GM19452 (cell line): ENCODE measurements at regions not wholly inside any gene's neighbourhood (a gene's known extent, or its start where the extent isn't known, plus 50 kb on each side); places are given as distances from the start of the nearest gene placed in this dataset.

Source experiments
- ATAC-seq: cut with Tn5 transposase; IDR thresholded peaks from one replicate; pipeline ENCODE4 v1.9.1; 2021; ENCODE audit not compliant: unreplicated experiment

GRCh38 chr15:36498916-36499315 lies 80.5 kb upstream of the CDIN1 start:
- no peak for ATAC-seq

- no peak for ATAC-seq
Measured at GRCh38 chr15:36499412-36500389, 79.7 kb upstream of the CDIN1 start.

GRCh38 chr15:36501063-36501678 lies 78.3 kb upstream of the CDIN1 start:
- ATAC-seq: peak; percentile 74

GRCh38 chr15:36502509-36502908 lies 76.9 kb upstream of the CDIN1 start:
- no peak for ATAC-seq

GRCh38 chr15:36506733-36507356 lies 72.6 kb upstream of the CDIN1 start:
- no peak for ATAC-seq

GRCh38 chr15:36507458-36507857 lies 72.0 kb upstream of the CDIN1 start:
- no peak for ATAC-seq

GRCh38 chr15:36511594-36511993 lies 67.8 kb upstream of the CDIN1 start:
- no peak for ATAC-seq

- no peak for ATAC-seq
Measured at GRCh38 chr15:36517758-36518157, 61.7 kb upstream of the CDIN1 start.

GRCh38 chr15:36519067-36519466 lies 60.4 kb upstream of the CDIN1 start:
- no peak for ATAC-seq

- no peak for ATAC-seq
Measured at GRCh38 chr15:36525430-36525829, 54.0 kb upstream of the CDIN1 start.

GRCh38 chr15:36527235-36528162 lies 51.9 kb upstream of the CDIN1 start:
- ATAC-seq: no peak

GRCh38 chr15:36529296-36530011 lies 50.0 kb upstream of the CDIN1 start:
- ATAC-seq: peak; percentile 71
